HepG2 (cell line): ENCODE measurements at regions not wholly inside any gene's neighbourhood (a gene's known extent, or its start where the extent isn't known, plus 50 kb on each side); places are given as distances from the start of the nearest gene placed in this dataset.
A peak's percentile ranks its signal among the peaks of the same experiment; 100 is the strongest.

Experiments used
- FOXM1 ChIP-seq: sonication (generic); formaldehyde crosslinking; IDR thresholded peaks from 2 replicates; pipeline ENCODE4 v1.5.0; 2020; ENCODE audit warnings: missing genetic modification reagents
- HMG20A ChIP-seq: IDR thresholded peaks from 2 replicates; pipeline ENCODE4 v1.6.1; 2016; ENCODE audit warnings: borderline replicate concordance
- HNF4A ChIP-seq: sonication (generic); formaldehyde crosslinking; IDR thresholded peaks from 2 replicates; pipeline ENCODE4 v1.4.0; 2020; ENCODE audit warnings: missing genetic modification reagents
- JUND ChIP-seq: sonication (generic); formaldehyde crosslinking; IDR thresholded peaks from 2 replicates; pipeline ENCODE4 v1.8.0; 2022; ENCODE audit warnings: mild to moderate bottlenecking, missing genetic modification reagents
- KLF9 ChIP-seq: IDR thresholded peaks from 2 replicates; pipeline ENCODE4 v1.6.1; 2016; ENCODE audit warnings: low read depth
- MEF2D ChIP-seq: sonication (generic); formaldehyde crosslinking; IDR thresholded peaks from 2 replicates; pipeline ENCODE4 v1.5.1; 2020; ENCODE audit warnings: mild to moderate bottlenecking, missing genetic modification reagents
- NFRKB ChIP-seq: fragments of 450-650 bp; IDR thresholded peaks from 2 replicates; pipeline ENCODE4 v1.6.1; 2017
- SALL1 ChIP-seq: sonication (generic); formaldehyde crosslinking; IDR thresholded peaks from 2 replicates; pipeline ENCODE4 v1.8.0; 2022; ENCODE audit warnings: mild to moderate bottlenecking, missing genetic modification reagents
- ZNF138 ChIP-seq: sonication (generic); formaldehyde crosslinking; IDR thresholded peaks from 2 replicates; pipeline ENCODE4 v1.5.0; 2020; ENCODE audit warnings: mild to moderate bottlenecking, low read depth, missing genetic modification reagents
- ZNF468 ChIP-seq: sonication (generic); formaldehyde crosslinking; IDR thresholded peaks from 2 replicates; pipeline ENCODE4 v1.8.0; 2022; ENCODE audit warnings: mild to moderate bottlenecking, moderate library complexity, missing genetic modification reagents
- ZNF549 ChIP-seq: sonication (generic); formaldehyde crosslinking; IDR thresholded peaks from 2 replicates; pipeline ENCODE4 v1.5.0; 2020; ENCODE audit warnings: missing genetic modification reagents
- ZNF598 ChIP-seq: sonication (generic); formaldehyde crosslinking; IDR thresholded peaks from 2 replicates; pipeline ENCODE4 v1.5.1; 2020; ENCODE audit warnings: mild to moderate bottlenecking, missing genetic modification reagents, borderline replicate concordance
- ZNF670 ChIP-seq: sonication (generic); formaldehyde crosslinking; IDR thresholded peaks from 2 replicates; pipeline ENCODE4 v1.8.0; 2022; ENCODE audit warnings: mild to moderate bottlenecking, missing genetic modification reagents, borderline replicate concordance
- ZNF703 ChIP-seq: sonication (generic); formaldehyde crosslinking; IDR thresholded peaks from 2 replicates; pipeline ENCODE4 v1.5.1; 2020; ENCODE audit warnings: missing genetic modification reagents, mild to moderate bottlenecking, moderate library complexity, borderline replicate concordance
- ZNF878 ChIP-seq: sonication (generic); formaldehyde crosslinking; IDR thresholded peaks from 2 replicates; pipeline ENCODE4 v1.8.1; 2023; ENCODE audit warnings: mild to moderate bottlenecking, missing genetic modification reagents, moderate library complexity
- ZNF883 ChIP-seq: sonication (generic); formaldehyde crosslinking; IDR thresholded peaks from 2 replicates; pipeline ENCODE4 v1.5.1; 2020; ENCODE audit warnings: mild to moderate bottlenecking, missing genetic modification reagents; ENCODE audit errors: not compliant biosample characterization
- TF ChIP-seq, protein P1 (sequence below): sonication (generic); formaldehyde crosslinking; IDR thresholded peaks from 2 replicates; pipeline ENCODE4 v1.4.0; 2020; ENCODE audit warnings: missing genetic modification reagents, borderline replicate concordance
- TF ChIP-seq, protein P2 (sequence below): sonication (generic); formaldehyde crosslinking; IDR thresholded peaks from 2 replicates; pipeline ENCODE4 v1.4.0; 2020; ENCODE audit warnings: missing genetic modification reagents
- TF ChIP-seq, protein P3 (sequence below), 2 experiments: sonication (generic) in 1 of 2; formaldehyde crosslinking in 1 of 2; IDR thresholded peaks; 2 replicates each; pipeline versions ENCODE4 v1.5.1 to v1.6.1; 2011 to 2020; ENCODE audit warnings: borderline replicate concordance in 1 of 2, low read depth in 1 of 2, low read length in 1 of 2, mild to moderate bottlenecking in 1 of 2, missing genetic modification reagents in 1 of 2, moderate library complexity in 1 of 2
- TF ChIP-seq, protein P4 (sequence below): sonication (generic); formaldehyde crosslinking; IDR thresholded peaks from 2 replicates; pipeline ENCODE4 v1.4.0; 2020; ENCODE audit warnings: mild to moderate bottlenecking, low read depth, missing genetic modification reagents
- TF ChIP-seq, protein P5 (sequence below), 2 experiments: fragments of 450-650 bp in 1 of 2; sonication (generic) in 1 of 2; formaldehyde crosslinking; IDR thresholded peaks; 2 replicates each; pipeline versions ENCODE4 v1.5.0 to v1.8.0; 2020 to 2022; ENCODE audit warnings: mild to moderate bottlenecking in 1 of 2, missing genetic modification reagents in 1 of 2

DNA sequence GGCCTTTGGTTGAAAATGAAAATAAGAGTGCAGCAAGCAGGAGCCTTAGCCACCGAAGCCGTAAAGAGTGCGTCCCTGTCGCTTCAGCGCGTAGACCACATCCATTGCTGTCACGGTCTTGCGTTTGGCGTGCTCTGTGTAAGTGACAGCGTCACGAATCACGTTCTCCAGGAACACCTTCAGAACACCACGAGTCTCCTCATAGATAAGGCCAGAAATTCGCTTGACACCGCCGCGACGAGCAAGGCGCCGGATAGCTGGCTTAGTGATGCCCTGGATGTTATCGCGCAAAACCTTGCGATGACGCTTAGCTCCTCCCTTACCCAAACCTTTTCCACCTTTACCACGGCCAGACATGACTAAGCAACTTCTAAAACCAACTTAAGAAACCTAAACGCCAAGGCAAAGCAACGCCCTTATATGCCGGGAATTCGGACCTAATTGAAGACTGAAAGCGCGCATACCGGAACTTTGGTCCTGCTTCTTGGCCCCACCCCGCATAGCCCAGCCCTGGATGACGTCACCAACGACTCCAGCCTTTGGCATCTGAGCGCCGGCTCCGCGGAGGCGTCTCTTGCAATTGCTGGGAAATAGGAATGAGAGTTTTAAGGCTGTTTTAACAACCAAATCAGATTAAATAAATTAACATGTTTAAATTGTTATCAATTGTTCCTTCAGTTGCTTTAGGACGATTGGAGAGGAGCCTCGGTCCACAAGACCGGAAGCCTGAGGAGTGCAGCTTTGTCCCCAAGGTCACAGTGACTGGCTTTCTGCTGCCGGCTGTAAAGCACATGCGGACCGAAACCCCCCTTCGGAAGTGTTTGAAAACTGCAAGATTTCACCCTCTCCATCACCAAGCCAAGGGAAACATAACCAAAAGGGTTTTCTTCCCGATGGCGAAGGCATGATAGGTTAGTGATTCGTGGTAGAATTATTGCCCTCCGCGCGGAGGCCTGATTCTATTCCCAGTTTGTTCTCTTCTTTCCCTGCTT lies 79.6 kb upstream of the BTN3A2 start (continued):
- peak; percentile 83; the same call in 1 of the 2 replicates for TF ChIP-seq ZNF878 (CRISPR knock-in tag)
- TF ChIP-seq, protein P1, sequence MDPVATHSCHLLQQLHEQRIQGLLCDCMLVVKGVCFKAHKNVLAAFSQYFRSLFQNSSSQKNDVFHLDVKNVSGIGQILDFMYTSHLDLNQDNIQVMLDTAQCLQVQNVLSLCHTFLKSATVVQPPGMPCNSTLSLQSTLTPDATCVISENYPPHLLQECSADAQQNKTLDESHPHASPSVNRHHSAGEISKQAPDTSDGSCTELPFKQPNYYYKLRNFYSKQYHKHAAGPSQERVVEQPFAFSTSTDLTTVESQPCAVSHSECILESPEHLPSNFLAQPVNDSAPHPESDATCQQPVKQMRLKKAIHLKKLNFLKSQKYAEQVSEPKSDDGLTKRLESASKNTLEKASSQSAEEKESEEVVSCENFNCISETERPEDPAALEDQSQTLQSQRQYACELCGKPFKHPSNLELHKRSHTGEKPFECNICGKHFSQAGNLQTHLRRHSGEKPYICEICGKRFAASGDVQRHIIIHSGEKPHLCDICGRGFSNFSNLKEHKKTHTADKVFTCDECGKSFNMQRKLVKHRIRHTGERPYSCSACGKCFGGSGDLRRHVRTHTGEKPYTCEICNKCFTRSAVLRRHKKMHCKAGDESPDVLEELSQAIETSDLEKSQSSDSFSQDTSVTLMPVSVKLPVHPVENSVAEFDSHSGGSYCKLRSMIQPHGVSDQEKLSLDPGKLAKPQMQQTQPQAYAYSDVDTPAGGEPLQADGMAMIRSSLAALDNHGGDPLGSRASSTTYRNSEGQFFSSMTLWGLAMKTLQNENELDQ: no peak
- TF ChIP-seq, protein P2, sequence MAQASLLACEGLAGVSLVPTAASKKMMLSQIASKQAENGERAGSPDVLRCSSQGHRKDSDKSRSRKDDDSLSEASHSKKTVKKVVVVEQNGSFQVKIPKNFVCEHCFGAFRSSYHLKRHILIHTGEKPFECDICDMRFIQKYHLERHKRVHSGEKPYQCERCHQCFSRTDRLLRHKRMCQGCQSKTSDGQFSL (CRISPR knock-in tag): no peak
- 0 out of 2 replicates have a peak, but pooled peaks have one; percentile 48 for TF ChIP-seq ZNF468
- peak; percentile 79 for TF ChIP-seq HNF4A (CRISPR knock-in tag)
- TF ChIP-seq SALL1: peak; percentile 94
- TF ChIP-seq ZNF549 (CRISPR knock-in tag): 0 out of 2 replicates have a peak, but pooled peaks have one; percentile 24
- no peak for TF ChIP-seq NFRKB
- TF ChIP-seq, protein P3, sequence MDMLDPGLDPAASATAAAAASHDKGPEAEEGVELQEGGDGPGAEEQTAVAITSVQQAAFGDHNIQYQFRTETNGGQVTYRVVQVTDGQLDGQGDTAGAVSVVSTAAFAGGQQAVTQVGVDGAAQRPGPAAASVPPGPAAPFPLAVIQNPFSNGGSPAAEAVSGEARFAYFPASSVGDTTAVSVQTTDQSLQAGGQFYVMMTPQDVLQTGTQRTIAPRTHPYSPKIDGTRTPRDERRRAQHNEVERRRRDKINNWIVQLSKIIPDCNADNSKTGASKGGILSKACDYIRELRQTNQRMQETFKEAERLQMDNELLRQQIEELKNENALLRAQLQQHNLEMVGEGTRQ (IDR thresholded peaks at IDR 0.05; ENCODE audit: low read depth, low read length): no peak
- TF ChIP-seq, protein P3 (CRISPR knock-in tag; IDR thresholded peaks at IDR 0.05; ENCODE audit: borderline replicate concordance): no peak
- no peak for TF ChIP-seq FOXM1 (CRISPR knock-in tag)
- TF ChIP-seq, protein P4, sequence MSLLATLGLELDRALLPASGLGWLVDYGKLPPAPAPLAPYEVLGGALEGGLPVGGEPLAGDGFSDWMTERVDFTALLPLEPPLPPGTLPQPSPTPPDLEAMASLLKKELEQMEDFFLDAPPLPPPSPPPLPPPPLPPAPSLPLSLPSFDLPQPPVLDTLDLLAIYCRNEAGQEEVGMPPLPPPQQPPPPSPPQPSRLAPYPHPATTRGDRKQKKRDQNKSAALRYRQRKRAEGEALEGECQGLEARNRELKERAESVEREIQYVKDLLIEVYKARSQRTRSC (CRISPR knock-in tag): peak; percentile 61; the same call in 1 of the 2 replicates
- TF ChIP-seq, protein P5, sequence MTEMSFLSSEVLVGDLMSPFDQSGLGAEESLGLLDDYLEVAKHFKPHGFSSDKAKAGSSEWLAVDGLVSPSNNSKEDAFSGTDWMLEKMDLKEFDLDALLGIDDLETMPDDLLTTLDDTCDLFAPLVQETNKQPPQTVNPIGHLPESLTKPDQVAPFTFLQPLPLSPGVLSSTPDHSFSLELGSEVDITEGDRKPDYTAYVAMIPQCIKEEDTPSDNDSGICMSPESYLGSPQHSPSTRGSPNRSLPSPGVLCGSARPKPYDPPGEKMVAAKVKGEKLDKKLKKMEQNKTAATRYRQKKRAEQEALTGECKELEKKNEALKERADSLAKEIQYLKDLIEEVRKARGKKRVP (CRISPR knock-in tag; IDR thresholded peaks at IDR 0.05): no peak; a peak in 1 of 4 replicates
- no peak for TF ChIP-seq ZNF598 (CRISPR knock-in tag)
- TF ChIP-seq ZNF138 (CRISPR knock-in tag): peak; percentile 83; the same call in 1 of the 2 replicates
- no peak for TF ChIP-seq ZNF883
- TF ChIP-seq HMG20A: no peak
- no peak for TF ChIP-seq KLF9 (CRISPR knock-in tag)
- no peak for TF ChIP-seq ZNF703 (CRISPR knock-in tag)
- TF ChIP-seq ZNF670 (CRISPR knock-in tag): peak; percentile 62; the same call in 1 of the 2 replicates
- no peak; the same call in 1 of the 2 replicates for TF ChIP-seq MEF2D (CRISPR knock-in tag)
- TF ChIP-seq JUND: peak; percentile 84; the same call in 1 of the 2 replicates
